ENCODE measurements at regions not wholly inside any gene's neighbourhood (a gene's known extent, or its start where the extent isn't known, plus 50 kb on each side); places are given as distances from the start of the nearest gene placed in this dataset.

DNA sequence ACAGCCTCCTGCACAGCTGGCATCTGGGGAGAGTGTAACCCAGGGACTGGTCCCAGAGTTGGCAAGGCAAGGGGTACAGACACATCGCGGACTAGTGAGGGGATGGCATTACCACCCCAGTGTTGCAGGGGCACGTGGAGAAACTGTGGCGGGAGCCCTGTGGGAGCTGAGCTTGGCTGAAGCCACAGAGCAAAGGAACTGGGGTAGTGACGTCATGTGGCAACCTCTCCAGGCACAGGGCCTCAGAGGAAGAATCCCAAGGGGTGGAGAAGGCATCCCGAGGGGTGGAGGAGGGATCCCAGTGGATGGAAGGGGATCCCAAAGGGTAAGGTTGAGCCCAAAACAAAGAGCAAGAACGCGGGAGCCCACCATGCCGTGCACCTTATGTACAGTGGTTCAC, 70.1 kb downstream of the GSC start:
- Mint-ChIP-seq H3K4me1 (peaks cover 37% of the 10 kb centered on the region), H3K27ac (no peak overlapping the region), H3K4me3 (no peak overlapping the region), H3K27me3 (ENCODE audit: insufficient read depth) (no peaks in the 10 kb centered on the region), H3K9me3 (no peaks in the 10 kb centered on the region), H3K36me3 (ENCODE audit: low read depth) (no peaks in the 10 kb centered on the region)
- Histone ChIP-seq H3K36me3 (ENCODE audit: control insufficient read depth, insufficient read depth, low read length) (no peaks in the 10 kb centered on the region), H3K9ac (ENCODE audit: extremely low read depth, low read length, poor library complexity, severe bottlenecking) (no peak overlapping the region), H3K27me3 (ENCODE audit: control insufficient read depth, insufficient read depth, low read length, poor library complexity, severe bottlenecking) (no peaks in the 10 kb centered on the region), H3K4me3 (ENCODE audit: low read length) (no peak overlapping the region), H3K4me1 (ENCODE audit: control insufficient read depth, insufficient read depth, low read length) (peaks cover 3% of the 10 kb centered on the region), H3K27ac (ENCODE audit: low read depth, low read length) (no peak overlapping the region), H3K9me3 (ENCODE audit: control insufficient read depth, low read length) (no peaks in the 10 kb centered on the region)
- DNase-seq = no peak
- TF ChIP-seq, protein P1, sequence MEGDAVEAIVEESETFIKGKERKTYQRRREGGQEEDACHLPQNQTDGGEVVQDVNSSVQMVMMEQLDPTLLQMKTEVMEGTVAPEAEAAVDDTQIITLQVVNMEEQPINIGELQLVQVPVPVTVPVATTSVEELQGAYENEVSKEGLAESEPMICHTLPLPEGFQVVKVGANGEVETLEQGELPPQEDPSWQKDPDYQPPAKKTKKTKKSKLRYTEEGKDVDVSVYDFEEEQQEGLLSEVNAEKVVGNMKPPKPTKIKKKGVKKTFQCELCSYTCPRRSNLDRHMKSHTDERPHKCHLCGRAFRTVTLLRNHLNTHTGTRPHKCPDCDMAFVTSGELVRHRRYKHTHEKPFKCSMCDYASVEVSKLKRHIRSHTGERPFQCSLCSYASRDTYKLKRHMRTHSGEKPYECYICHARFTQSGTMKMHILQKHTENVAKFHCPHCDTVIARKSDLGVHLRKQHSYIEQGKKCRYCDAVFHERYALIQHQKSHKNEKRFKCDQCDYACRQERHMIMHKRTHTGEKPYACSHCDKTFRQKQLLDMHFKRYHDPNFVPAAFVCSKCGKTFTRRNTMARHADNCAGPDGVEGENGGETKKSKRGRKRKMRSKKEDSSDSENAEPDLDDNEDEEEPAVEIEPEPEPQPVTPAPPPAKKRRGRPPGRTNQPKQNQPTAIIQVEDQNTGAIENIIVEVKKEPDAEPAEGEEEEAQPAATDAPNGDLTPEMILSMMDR (conservative IDR thresholded peaks at IDR 0.05) = no peak
- 70 to 72% methylated on average over 9 of the region's 9 CpGs for WGBS, 2 experiments (ENCODE audit: insufficient coverage in 1 of 2, insufficient read length in 1 of 2)

DNA sequence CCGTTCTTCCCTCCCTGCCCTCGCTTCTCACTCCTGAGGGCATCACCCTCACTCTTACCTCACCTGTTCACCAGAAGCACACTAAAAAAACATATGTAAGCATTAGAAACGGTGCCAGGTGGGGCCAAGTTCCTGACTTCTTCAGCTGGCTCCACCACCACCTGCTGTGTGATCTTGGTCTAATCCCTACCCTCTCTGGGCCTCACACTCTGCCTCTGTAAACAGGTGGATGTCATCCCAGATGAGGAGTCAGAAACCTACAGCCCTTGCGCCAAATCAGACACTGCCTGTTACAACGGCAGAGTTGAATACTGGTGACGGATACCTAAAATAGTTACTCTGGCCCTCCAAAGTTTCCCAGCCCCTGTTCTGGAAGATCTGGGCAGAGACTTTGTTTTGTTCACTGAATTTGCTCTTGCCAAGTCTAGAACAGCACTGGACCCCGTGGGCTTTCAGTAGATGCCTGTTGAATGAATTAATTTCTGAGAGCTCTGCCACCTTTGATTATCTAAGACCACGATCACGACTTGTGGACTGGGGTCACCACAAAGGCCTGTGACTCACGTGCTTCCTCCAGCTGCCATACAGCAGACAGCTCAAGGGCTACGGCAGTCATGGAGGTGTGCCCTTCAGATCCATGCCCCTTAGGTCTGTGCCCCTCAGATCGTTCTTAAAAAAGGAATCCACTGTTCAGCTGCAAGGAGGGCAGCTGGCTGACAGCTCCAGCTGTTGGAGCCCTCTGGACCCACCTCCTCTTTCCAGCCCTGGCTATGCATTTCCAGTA, 71.9 kb downstream of the GSC start:
- H3K4me1 Mint-ChIP-seq = peaks cover 38% of the 10 kb centered on the region
- Histone ChIP-seq H3K27ac (ENCODE audit: low read depth, low read length) (no peak overlapping the region), H3K36me3 (ENCODE audit: control insufficient read depth, insufficient read depth, low read length) (no peaks in the 10 kb centered on the region), H3K4me3 (ENCODE audit: low read length) (no peak overlapping the region), H3K27me3 (ENCODE audit: control insufficient read depth, insufficient read depth, low read length, poor library complexity, severe bottlenecking) (no peaks in the 10 kb centered on the region), H3K9me3 (ENCODE audit: control insufficient read depth, low read length) (no peaks in the 10 kb centered on the region), H3K9ac (ENCODE audit: extremely low read depth, low read length, poor library complexity, severe bottlenecking) (no peak overlapping the region), H3K4me1 (ENCODE audit: control insufficient read depth, insufficient read depth, low read length) (peaks cover 8% of the 10 kb centered on the region)
- WGBS, 2 experiments (ENCODE audit: insufficient coverage in 1 of 2, insufficient read length in 1 of 2) = 91 to 93% methylated on average over 10 to 12 of the region's 12 CpGs
- no peak for DNase-seq
- no peaks in the 10 kb centered on the region for H3K36me3 Mint-ChIP-seq (ENCODE audit: low read depth)
- no peak overlapping the region for H3K4me3 Mint-ChIP-seq
- H3K27me3 Mint-ChIP-seq (ENCODE audit: insufficient read depth) = no peaks in the 10 kb centered on the region
- H3K9me3 Mint-ChIP-seq = no peaks in the 10 kb centered on the region
- H3K27ac Mint-ChIP-seq = no peak overlapping the region
- TF ChIP-seq, protein P1 (conservative IDR thresholded peaks at IDR 0.05) = no peak

DNA sequence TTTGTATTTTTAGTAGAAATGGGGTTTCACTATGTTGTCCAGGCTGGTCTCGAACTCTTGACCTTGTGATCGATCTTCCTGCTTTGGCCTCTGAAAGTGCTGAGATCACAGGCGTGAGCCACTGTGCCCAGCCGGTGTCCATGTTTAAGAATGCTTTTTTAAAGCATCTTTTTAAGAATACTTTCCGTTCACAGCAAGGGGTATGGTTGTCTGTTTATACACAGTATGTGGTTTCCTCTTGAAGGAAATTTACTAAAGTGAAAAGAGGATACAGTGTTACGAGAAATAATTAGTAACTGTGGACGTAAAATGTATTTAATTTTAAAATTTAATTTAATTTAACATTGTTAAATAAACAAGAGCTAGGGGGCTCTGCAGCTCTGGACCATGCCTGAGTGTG, 73.4 kb downstream of the GSC start:
- no peak for DNase-seq
- Histone ChIP-seq H3K27ac (ENCODE audit: low read depth, low read length) (no peak overlapping the region), H3K27me3 (ENCODE audit: control insufficient read depth, insufficient read depth, low read length, poor library complexity, severe bottlenecking) (no peaks in the 10 kb centered on the region), H3K4me1 (ENCODE audit: control insufficient read depth, insufficient read depth, low read length) (peaks cover 8% of the 10 kb centered on the region), H3K4me3 (ENCODE audit: low read length) (no peak overlapping the region), H3K9me3 (ENCODE audit: control insufficient read depth, low read length) (no peaks in the 10 kb centered on the region), H3K36me3 (ENCODE audit: control insufficient read depth, insufficient read depth, low read length) (no peaks in the 10 kb centered on the region), H3K9ac (ENCODE audit: extremely low read depth, low read length, poor library complexity, severe bottlenecking) (no peak overlapping the region)
- H3K4me1 Mint-ChIP-seq = peaks cover 28% of the 10 kb centered on the region
- 94 to 100% methylated on average over 5 of the region's 7 CpGs for WGBS, 2 experiments (ENCODE audit: insufficient coverage in 1 of 2, insufficient read length in 1 of 2)
- TF ChIP-seq, protein P1 (conservative IDR thresholded peaks at IDR 0.05) = no peak
- no peak overlapping the region for H3K27ac Mint-ChIP-seq
- H3K4me3 Mint-ChIP-seq = no peak overlapping the region
- peaks cover 5% of the 10 kb centered on the region for H3K27me3 Mint-ChIP-seq (ENCODE audit: insufficient read depth)
- no peaks in the 10 kb centered on the region for H3K9me3 Mint-ChIP-seq
- H3K36me3 Mint-ChIP-seq (ENCODE audit: low read depth) = no peaks in the 10 kb centered on the region

Measured in endodermal cell (in vitro differentiated cells).